Uterus (tissue), 2 donors: ENCODE measurements at regions not wholly inside any gene's neighbourhood (a gene's known extent, or its start where the extent isn't known, plus 50 kb on each side); places are given as distances from the start of the nearest gene placed in this dataset.

Source experiments
- CTCF ChIP-seq, 4 experiments: fragments of 200-600 bp in 2 of 4; fragments of 450-650 bp in 2 of 4; sonication (generic) in 2 of 4; IDR thresholded peaks; one replicate each; pipeline ENCODE4 v1.5.1; 2016 to 2019; ENCODE audit warnings: antibody characterized with exemption in 4 of 4, mild to moderate bottlenecking in 2 of 4, moderate library complexity in 1 of 4
- POLR2A ChIP-seq, 2 donors: fragments of 450-650 bp; IDR thresholded peaks; one replicate each; pipeline ENCODE4 v1.6.1; 2016; ENCODE audit warnings: antibody characterized with exemption in 2 of 2, mild to moderate bottlenecking in 1 of 2, moderate library complexity in 1 of 2

DNA sequence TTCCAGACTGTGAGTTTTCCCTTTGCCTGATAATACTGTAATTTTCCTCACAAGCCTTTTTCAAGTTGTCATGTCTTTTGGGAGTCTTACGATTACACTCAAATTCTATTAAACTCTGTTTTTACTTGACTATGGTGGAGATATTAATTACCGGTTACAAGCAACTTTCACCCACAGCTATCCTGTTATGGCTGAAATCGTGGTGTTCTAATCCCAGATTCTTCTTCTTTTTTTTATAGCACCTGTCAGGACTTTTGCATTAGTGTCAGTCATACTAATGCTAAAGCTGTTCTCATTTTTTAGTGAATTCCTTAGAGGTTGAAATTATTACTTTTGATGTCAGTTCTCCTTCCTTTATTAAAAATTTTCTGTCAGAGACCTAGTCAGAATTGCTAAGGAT is 187.8 kb upstream of the CSNK1A1L start:
- TF ChIP-seq CTCF (IDR thresholded peaks at IDR 0.05) (no peak), POLR2A (IDR thresholded peaks at IDR 0.05) (no peak)
